ENCODE measurements at regions not wholly inside any gene's neighbourhood (a gene's known extent, or its start where the extent isn't known, plus 50 kb on each side); places are given as distances from the start of the nearest gene placed in this dataset.

GRCh38 chr22:49233507-49234100 lies 594.1 kb downstream of the BRD1 start:
- Mint-ChIP-seq H3K4me1 (no peaks in the 10 kb centered on the region), H3K9me3 (peaks cover 0 to 2% (median 0%) of the 10 kb centered on the region in 7 donors), H3K27ac (no peak overlapping the region), H3K36me3 (no peaks in the 10 kb centered on the region), H3K27me3 (no peaks in the 10 kb centered on the region), H3K4me3 (no peak overlapping the region)
- H3K27ac ChIP-seq (ENCODE audit: insufficient read depth, low read length, poor library complexity, severe bottlenecking) = no peak overlapping the region
- DNase-seq (no peak), ATAC-seq (ENCODE audit: low read depth in 2 of 2) (no peak)
- no peaks in the 10 kb centered on the region for H3K9me3 ChIP-seq (ENCODE audit: control insufficient read depth in 2 of 2, low read length in 2 of 2)
- no peaks in the 10 kb centered on the region for H3K4me1 ChIP-seq (ENCODE audit: control insufficient read depth, insufficient read depth, low read length, poor library complexity, severe bottlenecking)
- no peaks in the 10 kb centered on the region for H3K36me3 ChIP-seq (ENCODE audit: control insufficient read depth, insufficient read depth, low read length)
- H3K27me3 ChIP-seq (ENCODE audit: control insufficient read depth, insufficient read depth, low read length) = no peaks in the 10 kb centered on the region
- no peak overlapping the region for H3K4me3 ChIP-seq (ENCODE audit: low read depth, low read length)

DNA sequence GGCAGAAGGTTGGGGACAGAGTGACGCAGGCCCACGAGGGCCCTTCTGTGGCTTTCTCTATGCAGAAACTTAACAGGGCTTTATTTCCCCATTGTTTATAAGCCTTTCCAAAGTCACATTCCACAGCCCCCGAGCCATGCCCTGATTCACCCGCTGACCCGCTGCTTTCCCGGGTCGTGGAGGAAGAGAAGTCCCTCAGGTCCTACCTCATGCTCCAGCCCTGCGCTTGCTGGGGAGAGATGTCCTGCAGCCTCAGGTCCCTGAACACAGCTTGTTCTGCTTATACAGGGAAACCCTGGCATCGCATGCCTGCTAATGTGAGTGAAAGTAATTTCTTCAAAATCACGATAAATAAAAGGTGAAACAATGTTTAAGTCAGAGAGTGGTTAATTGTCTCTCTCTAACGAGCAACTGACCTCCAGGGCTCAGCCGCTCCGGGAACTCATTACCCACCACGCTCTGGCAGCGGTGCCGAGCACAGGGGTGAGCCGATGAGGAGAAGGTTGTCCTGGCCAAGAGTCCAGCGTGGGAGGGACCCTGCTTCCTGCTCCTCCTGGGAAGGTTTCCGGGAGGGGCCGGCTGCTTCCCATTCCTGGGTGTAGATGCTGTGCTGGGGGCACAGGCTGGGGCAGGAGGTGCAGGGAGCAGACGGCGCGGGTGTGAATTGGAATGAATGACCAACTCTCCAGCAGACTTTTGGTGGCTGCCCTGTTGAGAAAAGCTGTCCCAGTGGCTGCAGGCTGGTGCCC lies 595.2 kb downstream of the BRD1 start:
- Histone ChIP-seq H3K9me3 (ENCODE audit: control insufficient read depth in 2 of 2, low read length in 2 of 2) (no peaks in the 10 kb centered on the region), H3K36me3 (ENCODE audit: control insufficient read depth, insufficient read depth, low read length) (no peaks in the 10 kb centered on the region), H3K4me3 (ENCODE audit: low read depth, low read length) (no peak overlapping the region), H3K27me3 (ENCODE audit: control insufficient read depth, insufficient read depth, low read length) (no peaks in the 10 kb centered on the region), H3K4me1 (ENCODE audit: control insufficient read depth, insufficient read depth, low read length, poor library complexity, severe bottlenecking) (no peaks in the 10 kb centered on the region), H3K27ac (ENCODE audit: insufficient read depth, low read length, poor library complexity, severe bottlenecking) (no peak overlapping the region)
- DNase-seq (no peak), ATAC-seq (ENCODE audit: low read depth in 2 of 2) (no peak)
- no peak overlapping the region for H3K27ac Mint-ChIP-seq
- H3K4me1 Mint-ChIP-seq = no peaks in the 10 kb centered on the region
- peaks cover 0 to 2% (median 0%) of the 10 kb centered on the region in 7 donors for H3K9me3 Mint-ChIP-seq
- no peak overlapping the region for H3K4me3 Mint-ChIP-seq
- H3K36me3 Mint-ChIP-seq = no peaks in the 10 kb centered on the region
- H3K27me3 Mint-ChIP-seq = no peaks in the 10 kb centered on the region

GRCh38 chr22:49230194-49230577 lies 597.5 kb downstream of the BRD1 start:
- Mint-ChIP-seq H3K27ac (no peak overlapping the region), H3K4me3 (no peak overlapping the region), H3K4me1 (no peaks in the 10 kb centered on the region), H3K27me3 (no peaks in the 10 kb centered on the region), H3K36me3 (no peaks in the 10 kb centered on the region), H3K9me3 (no peaks in the 10 kb centered on the region)
- Histone ChIP-seq H3K36me3 (ENCODE audit: control insufficient read depth, insufficient read depth, low read length) (no peaks in the 10 kb centered on the region), H3K4me1 (ENCODE audit: control insufficient read depth, insufficient read depth, low read length, poor library complexity, severe bottlenecking) (no peaks in the 10 kb centered on the region), H3K27me3 (ENCODE audit: control insufficient read depth, insufficient read depth, low read length) (no peaks in the 10 kb centered on the region), H3K9me3 (ENCODE audit: control insufficient read depth in 2 of 2, low read length in 2 of 2) (no peaks in the 10 kb centered on the region), H3K27ac (ENCODE audit: insufficient read depth, low read length, poor library complexity, severe bottlenecking) (no peak overlapping the region), H3K4me3 (ENCODE audit: low read depth, low read length) (no peak overlapping the region)
- ATAC-seq (ENCODE audit: low read depth in 2 of 2) (no peak), DNase-seq (no peak)

- DNase-seq (no peak), ATAC-seq (ENCODE audit: low read depth in 2 of 2) (no peak)
- Histone ChIP-seq H3K27ac (ENCODE audit: insufficient read depth, low read length, poor library complexity, severe bottlenecking) (no peak overlapping the region), H3K4me1 (ENCODE audit: control insufficient read depth, insufficient read depth, low read length, poor library complexity, severe bottlenecking) (no peaks in the 10 kb centered on the region), H3K4me3 (ENCODE audit: low read depth, low read length) (no peak overlapping the region), H3K36me3 (ENCODE audit: control insufficient read depth, insufficient read depth, low read length) (no peaks in the 10 kb centered on the region), H3K27me3 (ENCODE audit: control insufficient read depth, insufficient read depth, low read length) (no peaks in the 10 kb centered on the region), H3K9me3 (ENCODE audit: control insufficient read depth in 2 of 2, low read length in 2 of 2) (no peaks in the 10 kb centered on the region)
- H3K36me3 Mint-ChIP-seq = no peaks in the 10 kb centered on the region
- no peak overlapping the region for H3K4me3 Mint-ChIP-seq
- H3K9me3 Mint-ChIP-seq = no peaks in the 10 kb centered on the region
- H3K27me3 Mint-ChIP-seq = no peaks in the 10 kb centered on the region
- no peaks in the 10 kb centered on the region for H3K4me1 Mint-ChIP-seq
- no peak overlapping the region for H3K27ac Mint-ChIP-seq
Measured at GRCh38 chr22:49229483-49230193, 598.0 kb downstream of the BRD1 start.

- Histone ChIP-seq H3K36me3 (ENCODE audit: control insufficient read depth, insufficient read depth, low read length) (no peaks in the 10 kb centered on the region), H3K27ac (ENCODE audit: insufficient read depth, low read length, poor library complexity, severe bottlenecking) (no peak overlapping the region), H3K9me3 (ENCODE audit: control insufficient read depth in 2 of 2, low read length in 2 of 2) (no peaks in the 10 kb centered on the region), H3K4me1 (ENCODE audit: control insufficient read depth, insufficient read depth, low read length, poor library complexity, severe bottlenecking) (no peaks in the 10 kb centered on the region), H3K27me3 (ENCODE audit: control insufficient read depth, insufficient read depth, low read length) (no peaks in the 10 kb centered on the region), H3K4me3 (ENCODE audit: low read depth, low read length) (no peak overlapping the region)
- Mint-ChIP-seq H3K27me3 (no peaks in the 10 kb centered on the region), H3K27ac (no peak overlapping the region), H3K36me3 (no peaks in the 10 kb centered on the region), H3K4me3 (no peak overlapping the region), H3K9me3 (no peaks in the 10 kb centered on the region), H3K4me1 (no peaks in the 10 kb centered on the region)
- ATAC-seq (ENCODE audit: low read depth in 2 of 2) (no peak), DNase-seq (no peak)
Measured at GRCh38 chr22:49228431-49229037, 599.1 kb downstream of the BRD1 start.

GRCh38 chr22:49227670-49228069 lies 600.0 kb downstream of the BRD1 start:
- no peaks in the 10 kb centered on the region for H3K27me3 Mint-ChIP-seq
- DNase-seq = no peak

DNA sequence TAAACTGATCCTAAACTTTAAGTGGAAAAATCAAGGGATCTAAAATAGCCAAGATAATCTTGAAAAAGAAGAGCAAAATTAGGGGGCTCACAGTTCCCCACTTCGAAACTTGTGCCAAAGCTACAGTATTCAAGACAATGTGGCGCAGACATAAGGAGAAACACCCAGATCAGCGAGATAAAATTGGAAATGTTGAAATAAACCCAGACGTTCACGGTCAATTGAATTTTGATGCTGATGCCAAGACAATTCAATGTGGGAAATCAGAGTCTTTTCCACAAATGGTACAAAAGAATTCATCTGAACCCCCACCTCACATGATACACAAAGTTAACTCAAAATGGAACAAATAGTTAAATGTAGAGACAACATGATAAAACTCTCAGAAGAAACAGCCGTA lies 601.6 kb downstream of the BRD1 start:
- Mint-ChIP-seq H3K36me3 (no peaks in the 10 kb centered on the region), H3K4me1 (no peaks in the 10 kb centered on the region), H3K27ac (no peak overlapping the region), H3K4me3 (no peak overlapping the region), H3K27me3 (peaks cover 5% of the 10 kb centered on the region), H3K9me3 (peaks cover 0 to 2% (median 0%) of the 10 kb centered on the region in 7 donors)
- H3K27ac ChIP-seq (ENCODE audit: insufficient read depth, low read length, poor library complexity, severe bottlenecking) = no peak overlapping the region
- ATAC-seq (ENCODE audit: low read depth in 2 of 2) = no peak
- H3K4me3 ChIP-seq (ENCODE audit: low read depth, low read length) = no peak overlapping the region
- no peaks in the 10 kb centered on the region for H3K27me3 ChIP-seq (ENCODE audit: control insufficient read depth, insufficient read depth, low read length)
- no peak for DNase-seq
- no peaks in the 10 kb centered on the region for H3K4me1 ChIP-seq (ENCODE audit: control insufficient read depth, insufficient read depth, low read length, poor library complexity, severe bottlenecking)
- H3K36me3 ChIP-seq (ENCODE audit: control insufficient read depth, insufficient read depth, low read length) = no peaks in the 10 kb centered on the region
- H3K9me3 ChIP-seq (ENCODE audit: control insufficient read depth in 2 of 2, low read length in 2 of 2) = no peaks in the 10 kb centered on the region

More at GRCh38 chr22:49227670-49228069, 600.0 kb downstream of the BRD1 start:
- Mint-ChIP-seq H3K4me1 (no peaks in the 10 kb centered on the region), H3K36me3 (no peaks in the 10 kb centered on the region), H3K27ac (no peak overlapping the region), H3K9me3 (peaks cover 0 to 1% (median 0%) of the 10 kb centered on the region in 7 donors), H3K4me3 (no peak overlapping the region)
- H3K9me3 ChIP-seq (ENCODE audit: control insufficient read depth in 2 of 2, low read length in 2 of 2) = no peaks in the 10 kb centered on the region
- no peak overlapping the region for H3K4me3 ChIP-seq (ENCODE audit: low read depth, low read length)
- no peaks in the 10 kb centered on the region for H3K4me1 ChIP-seq (ENCODE audit: control insufficient read depth, insufficient read depth, low read length, poor library complexity, severe bottlenecking)
- H3K27ac ChIP-seq (ENCODE audit: insufficient read depth, low read length, poor library complexity, severe bottlenecking) = no peak overlapping the region
- no peaks in the 10 kb centered on the region for H3K27me3 ChIP-seq (ENCODE audit: control insufficient read depth, insufficient read depth, low read length)
- no peaks in the 10 kb centered on the region for H3K36me3 ChIP-seq (ENCODE audit: control insufficient read depth, insufficient read depth, low read length)
- no peak for ATAC-seq (ENCODE audit: low read depth in 2 of 2)
